OCI-LY1 (cell line): ENCODE measurements at regions not wholly inside any gene's neighbourhood (a gene's known extent, or its start where the extent isn't known, plus 50 kb on each side); places are given as distances from the start of the nearest gene placed in this dataset.

Experiments used
- H2AFZ ChIP-seq: fragments of 200-600 bp; sonication (generic), shearing (Covaris generic); 2 replicates; pipeline ENCODE4 v1.6.0; 2014; ENCODE audit warnings: antibody characterized with exemption, mild to moderate bottlenecking, low read length
- H3F3A ChIP-seq: fragments of 200-600 bp; sonication (generic), shearing (Covaris generic); 2 replicates; pipeline ENCODE4 v1.6.0; 2014; ENCODE audit warnings: mild to moderate bottlenecking, antibody characterized with exemption, low read length, moderate library complexity; ENCODE audit not compliant: insufficient read depth
- H3K27ac ChIP-seq: fragments of 200-600 bp; sonication (generic); 2 replicates; pipeline ENCODE4 v1.5.1; 2014; ENCODE audit warnings: low read length, mixed run types, mild to moderate bottlenecking, low read depth; ENCODE audit not compliant: poor library complexity, severe bottlenecking
- H3K27me3 ChIP-seq: fragments of 200-600 bp; sonication (generic); 2 replicates; pipeline ENCODE4 v1.6.0; 2014; ENCODE audit warnings: antibody characterized with exemption, mild to moderate bottlenecking, low read length, moderate library complexity; ENCODE audit not compliant: insufficient read depth
- H3K36me3 ChIP-seq: fragments of 200-600 bp; sonication (generic); 2 replicates; pipeline ENCODE4 v1.6.1; 2014; ENCODE audit warnings: mild to moderate bottlenecking, antibody characterized with exemption, low read length, moderate library complexity, mixed read lengths; ENCODE audit not compliant: insufficient read depth
- H3K4me1 ChIP-seq: fragments of 200-600 bp; sonication (generic); 2 replicates; pipeline ENCODE4 v1.5.1; 2014; ENCODE audit warnings: mild to moderate bottlenecking, low read length, moderate library complexity; ENCODE audit not compliant: insufficient read depth, severe bottlenecking
- H3K4me2 ChIP-seq: fragments of 200-600 bp; sonication (generic), shearing (Covaris generic); 2 replicates; pipeline ENCODE4 v1.6.1; 2014; ENCODE audit warnings: low read length
- H3K4me3 ChIP-seq: fragments of 200-600 bp; sonication (generic); 2 replicates; pipeline ENCODE4 v1.5.1; 2014; ENCODE audit warnings: low read length, low read depth, mild to moderate bottlenecking, mixed read lengths; ENCODE audit not compliant: poor library complexity, severe bottlenecking
- H3K79me2 ChIP-seq: fragments of 200-600 bp; shearing (Covaris generic); 2 replicates; pipeline ENCODE4 v1.6.1; 2016; ENCODE audit warnings: mixed run types, low read length, mixed read lengths; ENCODE audit not compliant: insufficient read depth
- H3K9ac ChIP-seq: fragments of 200-600 bp; sonication (generic), shearing (Covaris generic); 2 replicates; pipeline ENCODE4 v1.6.1; 2014; ENCODE audit warnings: mild to moderate bottlenecking, low read length, mixed read lengths
- H3K9me2 ChIP-seq: fragments of 200-600 bp; sonication (generic), shearing (Covaris generic); 2 replicates; pipeline ENCODE4 v1.6.1; 2014; ENCODE audit warnings: low read depth, mild to moderate bottlenecking, low read length, mixed read lengths
- H3K9me3 ChIP-seq: fragments of 200-600 bp; shearing (Covaris generic); 2 replicates; pipeline ENCODE4 v1.6.1; 2014; ENCODE audit warnings: low read length, mixed read lengths
- H4K20me1 ChIP-seq: fragments of 200-600 bp; sonication (generic), shearing (Covaris generic); 2 replicates; pipeline ENCODE4 v1.6.0; 2016; ENCODE audit warnings: mild to moderate bottlenecking, low read length; ENCODE audit not compliant: insufficient read depth
- CTCF ChIP-seq: fragments of 200-600 bp; sonication (generic), shearing (Covaris generic); IDR thresholded peaks from 2 replicates; pipeline ENCODE4 v1.5.1; 2017; ENCODE audit warnings: mild to moderate bottlenecking, antibody characterized with exemption, low read length, moderate library complexity, mixed read lengths
- EZH2 ChIP-seq: fragments of 200-600 bp; sonication (generic), shearing (Covaris generic); IDR thresholded peaks from 2 replicates; pipeline ENCODE4 v1.8.0; 2017; ENCODE audit warnings: borderline replicate concordance, mixed run types, mild to moderate bottlenecking, antibody characterized with exemption, low read length, moderate library complexity, mixed read lengths

GRCh38 chr12:77537663-77538062 lies 293.0 kb upstream of the NAV3 start:
- Histone ChIP-seq H3K9me3 (no peaks in the 10 kb centered on the region), H3K27ac (no peak overlapping the region), H3K27me3 (no peaks in the 10 kb centered on the region), H3K4me1 (no peaks in the 10 kb centered on the region), H3F3A (no peaks in the 10 kb centered on the region), H3K4me3 (no peak overlapping the region), H3K4me2 (no peak overlapping the region), H3K9me2 (no peaks in the 10 kb centered on the region), H3K36me3 (no peaks in the 10 kb centered on the region), H3K9ac (no peak overlapping the region), H2AFZ (no peak overlapping the region), H3K79me2 (no peaks in the 10 kb centered on the region), H4K20me1 (no peaks in the 10 kb centered on the region)
- no peak for TF ChIP-seq CTCF
- TF ChIP-seq EZH2 = no peak

GRCh38 chr12:77535734-77536133 lies 295.0 kb upstream of the NAV3 start:
- H3K36me3 ChIP-seq = no peaks in the 10 kb centered on the region
- no peaks in the 10 kb centered on the region for H3K9me2 ChIP-seq
- no peak overlapping the region for H3K4me2 ChIP-seq
- TF ChIP-seq CTCF (no peak), EZH2 (no peak)
- no peaks in the 10 kb centered on the region for H3K9me3 ChIP-seq
- H3F3A ChIP-seq = no peaks in the 10 kb centered on the region
- H3K79me2 ChIP-seq = no peaks in the 10 kb centered on the region
- H3K27me3 ChIP-seq = no peaks in the 10 kb centered on the region
- H3K4me1 ChIP-seq = no peaks in the 10 kb centered on the region
- H3K9ac ChIP-seq = no peak overlapping the region
- H2AFZ ChIP-seq = no peak overlapping the region
- H4K20me1 ChIP-seq = no peaks in the 10 kb centered on the region
- no peak overlapping the region for H3K4me3 ChIP-seq
- no peak overlapping the region for H3K27ac ChIP-seq

- TF ChIP-seq CTCF = no peak
- no peak for TF ChIP-seq EZH2
- Histone ChIP-seq H4K20me1 (no peaks in the 10 kb centered on the region), H3K4me1 (no peaks in the 10 kb centered on the region), H3K27me3 (no peaks in the 10 kb centered on the region), H2AFZ (no peak overlapping the region), H3K9me2 (no peaks in the 10 kb centered on the region), H3K4me2 (no peak overlapping the region), H3K9ac (no peak overlapping the region), H3K36me3 (no peaks in the 10 kb centered on the region), H3K79me2 (no peaks in the 10 kb centered on the region), H3F3A (no peaks in the 10 kb centered on the region), H3K4me3 (no peak overlapping the region), H3K9me3 (no peaks in the 10 kb centered on the region), H3K27ac (no peak overlapping the region)
These were observed 298.8 kb upstream of the NAV3 start for GRCh38 chr12:77531912-77532311.
